ENCODE measurements at regions not wholly inside any gene's neighbourhood (a gene's known extent, or its start where the extent isn't known, plus 50 kb on each side); places are given as distances from the start of the nearest gene placed in this dataset.
A peak's percentile ranks its signal among the peaks of the same experiment; 100 is the strongest.
"Not testable (repeated sequence)": the region's sequence is repeated elsewhere in the genome, so short reads cannot be mapped to it uniquely, and the experiment has no call there.

DNA sequence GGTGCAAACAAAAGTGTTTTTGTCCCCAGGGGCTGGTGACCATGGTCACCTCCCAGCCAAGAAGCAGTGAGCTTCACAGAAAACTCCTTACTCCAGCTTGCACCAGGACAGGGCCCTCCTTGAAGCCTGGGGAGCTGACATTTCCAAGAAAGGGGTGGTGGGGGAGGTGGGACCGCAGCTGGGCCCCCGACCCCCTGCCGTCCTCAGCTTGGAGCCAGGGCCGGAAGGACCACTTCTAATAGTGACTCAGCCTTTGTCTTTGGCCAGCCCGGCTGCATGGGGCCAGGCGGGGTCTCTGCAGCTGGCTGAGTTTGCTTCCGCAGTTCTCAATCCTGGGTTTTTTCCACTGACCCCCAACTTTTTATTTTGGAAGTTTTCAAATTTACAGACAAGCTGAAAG is 136.5 kb upstream of the POU3F1 start:
- Histone ChIP-seq H3K79me2 (ENCODE audit: control insufficient read depth, insufficient read depth, low read length) (no peaks in the 10 kb centered on the region), H3K4me2 (ENCODE audit: extremely low read depth, insufficient read depth, low read length) (no peak overlapping the region), H4K20me1 (ENCODE audit: control insufficient read depth, extremely low read depth, insufficient read depth, low read length) (no peaks in the 10 kb centered on the region), H3K36me3 (ENCODE audit: control insufficient read depth, insufficient read depth, low read length) (no peaks in the 10 kb centered on the region), H3K9ac (ENCODE audit: insufficient read depth, low read length) (no peak overlapping the region), H3K27me3 (ENCODE audit: control insufficient read depth, insufficient read depth, low read length) (no peaks in the 10 kb centered on the region), H3K27ac (ENCODE audit: insufficient read depth, low read length) (no peak overlapping the region), H3K4me3 (replicated peaks in 1 of 4; ENCODE audit: control extremely low read depth in 1 of 4, insufficient read depth in 1 of 4, low read depth in 3 of 4, low read length in 4 of 4) (no peak overlapping the region), H3K9me3 (ENCODE audit: control insufficient read depth, insufficient read depth, low read depth, low read length) (no peaks in the 10 kb centered on the region), H3K4me1 (ENCODE audit: control insufficient read depth, extremely low read depth, insufficient read depth, low read length) (no peaks in the 10 kb centered on the region), H2AFZ (ENCODE audit: low read length) (no peak overlapping the region)
- DNase-seq (ENCODE audit: low read depth in 2 of 2) = peak in 1 of 2 donors; percentile 16
- TF ChIP-seq EZH2 (IDR thresholded peaks at IDR 0.05; ENCODE audit: low read length, missing control alignments) = no peak
- TF ChIP-seq, protein P1, sequence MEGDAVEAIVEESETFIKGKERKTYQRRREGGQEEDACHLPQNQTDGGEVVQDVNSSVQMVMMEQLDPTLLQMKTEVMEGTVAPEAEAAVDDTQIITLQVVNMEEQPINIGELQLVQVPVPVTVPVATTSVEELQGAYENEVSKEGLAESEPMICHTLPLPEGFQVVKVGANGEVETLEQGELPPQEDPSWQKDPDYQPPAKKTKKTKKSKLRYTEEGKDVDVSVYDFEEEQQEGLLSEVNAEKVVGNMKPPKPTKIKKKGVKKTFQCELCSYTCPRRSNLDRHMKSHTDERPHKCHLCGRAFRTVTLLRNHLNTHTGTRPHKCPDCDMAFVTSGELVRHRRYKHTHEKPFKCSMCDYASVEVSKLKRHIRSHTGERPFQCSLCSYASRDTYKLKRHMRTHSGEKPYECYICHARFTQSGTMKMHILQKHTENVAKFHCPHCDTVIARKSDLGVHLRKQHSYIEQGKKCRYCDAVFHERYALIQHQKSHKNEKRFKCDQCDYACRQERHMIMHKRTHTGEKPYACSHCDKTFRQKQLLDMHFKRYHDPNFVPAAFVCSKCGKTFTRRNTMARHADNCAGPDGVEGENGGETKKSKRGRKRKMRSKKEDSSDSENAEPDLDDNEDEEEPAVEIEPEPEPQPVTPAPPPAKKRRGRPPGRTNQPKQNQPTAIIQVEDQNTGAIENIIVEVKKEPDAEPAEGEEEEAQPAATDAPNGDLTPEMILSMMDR (conservative IDR thresholded peaks at IDR 0.05 in 1 of 2, IDR thresholded peaks at IDR 0.05 in 1 of 2; ENCODE audit: low read depth in 1 of 2, low read length in 2 of 2) = no peak

DNA sequence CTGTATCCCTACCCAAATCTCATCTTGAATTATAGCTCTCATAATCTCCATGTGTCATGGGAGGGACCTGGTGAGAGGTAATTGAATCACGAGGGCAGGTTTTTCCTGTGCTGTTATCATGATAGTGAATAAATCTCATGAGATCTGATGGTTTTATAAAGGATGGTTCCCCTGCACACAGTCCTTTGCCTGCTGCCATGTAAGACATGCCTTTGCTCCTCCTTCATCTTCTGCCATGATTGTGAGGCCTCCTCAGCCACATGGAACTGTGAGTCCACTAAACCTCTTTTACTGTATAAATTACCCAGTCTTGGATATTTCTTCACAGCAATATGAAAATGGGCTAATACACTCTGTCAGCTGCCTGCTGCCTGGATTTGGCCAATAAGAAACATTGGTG is 133.8 kb upstream of the POU3F1 start:
- H3K9me3 ChIP-seq (ENCODE audit: control insufficient read depth, insufficient read depth, low read depth, low read length); H3K9ac ChIP-seq (ENCODE audit: insufficient read depth, low read length); H3K4me2 ChIP-seq (ENCODE audit: extremely low read depth, insufficient read depth, low read length); H3K4me3 ChIP-seq (replicated peaks in 1 of 4; ENCODE audit: control extremely low read depth in 1 of 4, insufficient read depth in 1 of 4, low read depth in 3 of 4, low read length in 4 of 4); H3K4me1 ChIP-seq (ENCODE audit: control insufficient read depth, extremely low read depth, insufficient read depth, low read length); H3K79me2 ChIP-seq (ENCODE audit: control insufficient read depth, insufficient read depth, low read length); H3K27ac ChIP-seq (ENCODE audit: insufficient read depth, low read length); H2AFZ ChIP-seq (ENCODE audit: low read length); H3K27me3 ChIP-seq (ENCODE audit: control insufficient read depth, insufficient read depth, low read length); DNase-seq (ENCODE audit: low read depth in 2 of 2); H3K36me3 ChIP-seq (ENCODE audit: control insufficient read depth, insufficient read depth, low read length); H4K20me1 ChIP-seq (ENCODE audit: control insufficient read depth, extremely low read depth, insufficient read depth, low read length): not testable (repeated sequence)

DNA sequence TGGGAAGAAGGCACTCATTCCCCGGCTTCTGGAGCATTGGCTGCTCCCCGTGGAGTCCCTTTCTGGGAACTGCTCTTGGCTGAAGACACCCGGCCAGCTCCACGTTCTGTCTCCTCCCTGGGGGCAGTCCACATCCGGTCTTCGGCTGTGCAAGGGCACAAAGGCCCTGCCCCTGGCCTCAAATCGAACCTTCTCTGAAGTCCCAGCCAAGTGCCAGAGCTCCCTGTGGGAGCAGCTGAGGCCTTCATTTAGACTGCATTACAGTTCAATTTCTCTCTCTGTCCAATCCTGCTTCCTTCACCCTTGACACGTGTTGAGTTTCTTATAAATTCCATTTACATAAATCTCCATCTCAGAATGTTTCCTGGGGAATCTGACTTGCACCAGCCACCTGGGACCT is 132.9 kb upstream of the POU3F1 start:
- no peak overlapping the region for H2AFZ ChIP-seq (ENCODE audit: low read length)
- no peaks in the 10 kb centered on the region for H3K79me2 ChIP-seq (ENCODE audit: control insufficient read depth, insufficient read depth, low read length)
- no peaks in the 10 kb centered on the region for H3K4me1 ChIP-seq (ENCODE audit: control insufficient read depth, extremely low read depth, insufficient read depth, low read length)
- no peak overlapping the region for H3K9ac ChIP-seq (ENCODE audit: insufficient read depth, low read length)
- H4K20me1 ChIP-seq (ENCODE audit: control insufficient read depth, extremely low read depth, insufficient read depth, low read length) = no peaks in the 10 kb centered on the region
- H3K27me3 ChIP-seq (ENCODE audit: control insufficient read depth, insufficient read depth, low read length) = no peaks in the 10 kb centered on the region
- no peak overlapping the region for H3K27ac ChIP-seq (ENCODE audit: insufficient read depth, low read length)
- no peaks in the 10 kb centered on the region for H3K9me3 ChIP-seq (ENCODE audit: control insufficient read depth, insufficient read depth, low read depth, low read length)
- TF ChIP-seq, protein P1 (conservative IDR thresholded peaks at IDR 0.05 in 1 of 2, IDR thresholded peaks at IDR 0.05 in 1 of 2; ENCODE audit: low read depth in 1 of 2, low read length in 2 of 2) = no peak
- H3K4me3 ChIP-seq (replicated peaks in 1 of 4; ENCODE audit: control extremely low read depth in 1 of 4, insufficient read depth in 1 of 4, low read depth in 3 of 4, low read length in 4 of 4) = no peak overlapping the region
- no peak overlapping the region for H3K4me2 ChIP-seq (ENCODE audit: extremely low read depth, insufficient read depth, low read length)
- no peak for DNase-seq (ENCODE audit: low read depth in 2 of 2)
- no peaks in the 10 kb centered on the region for H3K36me3 ChIP-seq (ENCODE audit: control insufficient read depth, insufficient read depth, low read length)

DNA sequence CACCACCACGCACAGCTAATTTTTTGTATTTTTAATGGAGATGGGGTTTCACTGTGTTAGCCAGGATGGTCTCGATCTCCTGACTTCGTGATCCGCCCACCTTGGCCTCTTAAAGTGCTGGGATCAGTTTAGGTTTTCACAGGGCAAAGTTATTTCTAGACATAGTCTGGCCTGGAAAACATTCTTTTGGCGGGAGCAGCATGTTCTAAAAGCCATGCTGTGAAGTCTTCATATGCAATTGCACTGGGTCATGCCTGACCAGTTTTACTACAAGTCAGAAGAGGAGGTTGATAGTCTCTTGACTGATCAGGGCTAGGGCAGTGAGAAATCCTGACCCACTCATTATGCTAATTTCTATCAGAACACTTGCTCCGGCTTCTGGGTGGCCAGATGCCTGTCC is 131.6 kb upstream of the POU3F1 start:
- no peaks in the 10 kb centered on the region for H3K79me2 ChIP-seq (ENCODE audit: control insufficient read depth, insufficient read depth, low read length)
- no peaks in the 10 kb centered on the region for H3K36me3 ChIP-seq (ENCODE audit: control insufficient read depth, insufficient read depth, low read length)
- H4K20me1 ChIP-seq (ENCODE audit: control insufficient read depth, extremely low read depth, insufficient read depth, low read length) = no peaks in the 10 kb centered on the region
- no peak overlapping the region for H3K4me3 ChIP-seq (replicated peaks in 1 of 4; ENCODE audit: control extremely low read depth in 1 of 4, insufficient read depth in 1 of 4, low read depth in 3 of 4, low read length in 4 of 4)
- H3K9ac ChIP-seq (ENCODE audit: insufficient read depth, low read length) = no peak overlapping the region
- H2AFZ ChIP-seq (ENCODE audit: low read length) = no peak overlapping the region
- TF ChIP-seq, protein P1 (conservative IDR thresholded peaks at IDR 0.05 in 1 of 2, IDR thresholded peaks at IDR 0.05 in 1 of 2; ENCODE audit: low read depth in 1 of 2, low read length in 2 of 2) = no peak
- no peak for TF ChIP-seq EZH2 (IDR thresholded peaks at IDR 0.05; ENCODE audit: low read length, missing control alignments)
- H3K4me1 ChIP-seq (ENCODE audit: control insufficient read depth, extremely low read depth, insufficient read depth, low read length) = no peaks in the 10 kb centered on the region
- H3K4me2 ChIP-seq (ENCODE audit: extremely low read depth, insufficient read depth, low read length) = no peak overlapping the region
- DNase-seq (ENCODE audit: low read depth in 2 of 2) = no peak
- no peaks in the 10 kb centered on the region for H3K27me3 ChIP-seq (ENCODE audit: control insufficient read depth, insufficient read depth, low read length)
- H3K27ac ChIP-seq (ENCODE audit: insufficient read depth, low read length) = no peak overlapping the region
- H3K9me3 ChIP-seq (ENCODE audit: control insufficient read depth, insufficient read depth, low read depth, low read length) = no peaks in the 10 kb centered on the region

Data from fibroblast of lung (primary cell).